HEK293T (cell line): ENCODE measurements at regions not wholly inside any gene's neighbourhood (a gene's known extent, or its start where the extent isn't known, plus 50 kb on each side); places are given as distances from the start of the nearest gene placed in this dataset.

ENCODE experiments used
- CTCF ChIA-PET: fragments of 350-600 bp; formaldehyde crosslinking; extraction: SDS; loops from one replicate; lab custom pipeline; 2021; ENCODE audit warnings: antibody characterized with exemption, inconsistent platforms; lab: Yijun Ruan, JAX
- POLR2A ChIA-PET: fragments of 350-600 bp; formaldehyde crosslinking; extraction: SDS; loops from one replicate; lab custom pipeline; 2020; ENCODE audit warnings: antibody characterized with exemption, inconsistent platforms; lab: Yijun Ruan, JAX
- DNase-seq: peaks from one replicate; pipeline ENCODE4 v3.0.0; 2012; ENCODE audit warnings: mixed read lengths; ENCODE audit errors: extremely low spot score
- ARNT ChIP-seq: fragments of 450-650 bp; IDR thresholded peaks from 2 replicates; pipeline ENCODE4 v1.6.1; 2017; ENCODE audit warnings: mild to moderate bottlenecking
- BHLHE40 ChIP-seq: fragments of 450-650 bp; IDR thresholded peaks from 2 replicates; pipeline ENCODE4 v1.6.1; 2016; ENCODE audit warnings: mild to moderate bottlenecking, moderate library complexity, borderline replicate concordance
- CTBP1 ChIP-seq: fragments of 450-650 bp; IDR thresholded peaks from 2 replicates; pipeline ENCODE4 v1.6.1; 2016; ENCODE audit warnings: borderline replicate concordance
- ELF4 ChIP-seq: fragments of 450-650 bp; IDR thresholded peaks from 2 replicates; pipeline ENCODE4 v1.6.1; 2017; ENCODE audit warnings: antibody characterized with exemption
- FOXA1 ChIP-seq: fragments of 450-650 bp; IDR thresholded peaks from 2 replicates; pipeline ENCODE4 v1.6.1; 2016; ENCODE audit warnings: mild to moderate bottlenecking
- FOXK2 ChIP-seq: fragments of 450-650 bp; IDR thresholded peaks from 2 replicates; pipeline ENCODE4 v1.6.1; 2016; ENCODE audit warnings: mild to moderate bottlenecking
- FOXM1 ChIP-seq: fragments of 450-650 bp; IDR thresholded peaks from 2 replicates; pipeline ENCODE4 v1.6.1; 2017; ENCODE audit warnings: mild to moderate bottlenecking, borderline replicate concordance
- HDGF ChIP-seq: fragments of 450-650 bp; IDR thresholded peaks from 2 replicates; pipeline ENCODE4 v1.6.1; 2017; ENCODE audit warnings: antibody characterized with exemption, borderline replicate concordance
- L3MBTL2 ChIP-seq: fragments of 450-650 bp; conservative IDR thresholded peaks from 2 replicates; pipeline ENCODE4 v1.6.1; 2016; ENCODE audit warnings: mild to moderate bottlenecking
- LEF1 ChIP-seq: fragments of 450-650 bp; IDR thresholded peaks from 2 replicates; pipeline ENCODE4 v1.6.1; 2017; ENCODE audit warnings: mild to moderate bottlenecking, borderline replicate concordance
- NFRKB ChIP-seq: fragments of 450-650 bp; IDR thresholded peaks from 2 replicates; pipeline ENCODE4 v1.6.1; 2016; ENCODE audit warnings: mild to moderate bottlenecking, moderate library complexity
- SP1 ChIP-seq: fragments of 450-650 bp; IDR thresholded peaks from 2 replicates; pipeline ENCODE4 v1.6.1; 2017
- SUZ12 ChIP-seq: fragments of 450-650 bp; IDR thresholded peaks from 2 replicates; pipeline ENCODE4 v1.6.1; 2016; ENCODE audit warnings: mild to moderate bottlenecking
- TARDBP ChIP-seq: fragments of 450-650 bp; IDR thresholded peaks from 2 replicates; pipeline ENCODE4 v1.6.1; 2016
- ZNF384 ChIP-seq: fragments of 450-650 bp; IDR thresholded peaks from 2 replicates; pipeline ENCODE4 v1.6.1; 2016
- TF ChIP-seq, protein P1 (sequence below): fragments of 450-650 bp; IDR thresholded peaks from 2 replicates; pipeline ENCODE4 v1.6.1; 2016

DNA sequence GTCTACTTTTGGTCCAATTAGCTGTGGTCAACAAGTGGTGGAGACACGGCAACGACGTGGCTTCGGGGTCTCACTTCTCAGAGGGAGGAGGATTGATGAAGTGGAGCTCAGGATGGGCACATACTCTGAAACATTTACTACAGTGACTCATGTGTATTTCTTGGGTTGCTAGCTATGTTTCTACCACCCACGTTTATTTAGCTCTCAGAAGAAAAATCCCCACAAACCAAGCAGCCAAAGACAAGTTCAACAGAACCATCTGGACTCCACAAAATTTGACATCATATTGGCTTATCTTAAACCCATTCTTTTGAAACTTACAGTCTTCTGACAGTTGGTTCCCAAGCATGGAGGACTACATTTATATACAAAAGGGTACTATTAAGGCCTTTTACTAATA lies 158.0 kb downstream of the CBLL2 start:
- DNase-seq: no peak
- POLR2A ChIA-PET: no interaction called here
- CTCF ChIA-PET: no interaction called here
- TF ChIP-seq ARNT (no peak), ELF4 (no peak), ZNF384 (no peak), HDGF (no peak), CTBP1 (no peak), NFRKB (no peak), LEF1 (no peak), L3MBTL2 (no peak), BHLHE40 (no peak), FOXM1 (no peak), SUZ12 (no peak), FOXK2 (no peak), FOXA1 (no peak), TARDBP (no peak), SP1 (no peak)
- TF ChIP-seq, protein P1, sequence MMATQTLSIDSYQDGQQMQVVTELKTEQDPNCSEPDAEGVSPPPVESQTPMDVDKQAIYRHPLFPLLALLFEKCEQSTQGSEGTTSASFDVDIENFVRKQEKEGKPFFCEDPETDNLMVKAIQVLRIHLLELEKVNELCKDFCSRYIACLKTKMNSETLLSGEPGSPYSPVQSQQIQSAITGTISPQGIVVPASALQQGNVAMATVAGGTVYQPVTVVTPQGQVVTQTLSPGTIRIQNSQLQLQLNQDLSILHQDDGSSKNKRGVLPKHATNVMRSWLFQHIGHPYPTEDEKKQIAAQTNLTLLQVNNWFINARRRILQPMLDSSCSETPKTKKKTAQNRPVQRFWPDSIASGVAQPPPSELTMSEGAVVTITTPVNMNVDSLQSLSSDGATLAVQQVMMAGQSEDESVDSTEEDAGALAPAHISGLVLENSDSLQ: no peak

DNA sequence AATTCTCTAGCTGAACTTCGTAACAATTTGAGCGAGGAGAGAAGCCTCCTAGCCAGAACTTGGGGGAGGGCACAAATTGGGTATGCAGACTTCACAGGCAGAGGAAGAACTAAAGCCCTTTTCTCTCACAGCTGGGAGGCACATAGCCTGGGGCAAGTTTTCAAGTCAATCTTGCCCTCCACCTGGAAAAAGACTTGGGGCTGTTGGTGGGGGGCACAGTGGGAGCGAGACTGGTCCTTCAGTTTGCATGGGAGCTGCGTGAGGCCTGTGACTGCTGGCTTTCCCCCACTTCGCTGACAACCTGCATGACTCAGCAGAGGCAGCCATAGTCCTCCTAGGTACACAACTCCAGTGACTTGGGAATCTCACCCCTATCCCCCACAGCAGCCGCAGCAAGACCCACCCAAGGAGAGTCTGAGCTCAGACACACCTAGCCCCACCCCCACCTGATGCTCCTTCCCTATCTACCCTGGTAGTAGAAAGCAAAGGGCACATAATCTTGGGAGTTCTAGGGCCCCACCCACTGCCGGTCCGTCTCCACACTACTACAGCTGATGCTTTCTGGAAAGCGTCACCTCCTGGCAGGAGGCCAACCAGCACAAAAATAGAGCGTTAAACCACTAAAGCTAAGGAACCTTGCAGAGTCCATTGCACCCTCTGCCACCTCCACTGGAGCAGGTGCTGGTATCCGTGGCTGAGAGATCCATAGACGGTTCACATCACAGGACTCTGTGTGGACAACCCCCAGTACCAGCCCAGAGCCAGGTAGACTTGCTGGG lies 160.8 kb downstream of the CBLL2 start:
- no peak for TF ChIP-seq SP1
- no peak for TF ChIP-seq SUZ12
- TF ChIP-seq FOXA1: no peak
- no peak for TF ChIP-seq ZNF384
- TF ChIP-seq LEF1: no peak
- no peak for TF ChIP-seq FOXM1
- TF ChIP-seq HDGF: no peak
- TF ChIP-seq NFRKB: no peak
- TF ChIP-seq TARDBP: no peak
- TF ChIP-seq, protein P1: no peak
- no peak for TF ChIP-seq L3MBTL2
- no peak for TF ChIP-seq CTBP1
- no peak for TF ChIP-seq ELF4
- TF ChIP-seq ARNT: no peak
- no peak for TF ChIP-seq FOXK2
- TF ChIP-seq BHLHE40: no peak
- CTCF ChIA-PET: no interaction called here
- no peak for DNase-seq
- POLR2A ChIA-PET: no interaction called here

- ChIA-PET CTCF (no interaction called here), POLR2A (no interaction called here)
- TF ChIP-seq FOXA1: no peak
- TF ChIP-seq, protein P1: no peak
- TF ChIP-seq SUZ12: no peak
- no peak for TF ChIP-seq CTBP1
- no peak for TF ChIP-seq SP1
- no peak for TF ChIP-seq BHLHE40
- no peak for TF ChIP-seq ZNF384
- TF ChIP-seq FOXK2: no peak
- no peak for TF ChIP-seq ARNT
- no peak for TF ChIP-seq ELF4
- no peak for TF ChIP-seq L3MBTL2
- no peak for TF ChIP-seq FOXM1
- no peak for TF ChIP-seq LEF1
- TF ChIP-seq TARDBP: no peak
- TF ChIP-seq NFRKB: no peak
- no peak for TF ChIP-seq HDGF
- no peak for DNase-seq
Measured at GRCh38 chrX:22445880-22446279, 173.2 kb downstream of the CBLL2 start.

- no peak for DNase-seq
- POLR2A ChIA-PET: no interaction called here
- no peak for TF ChIP-seq CTBP1
- TF ChIP-seq TARDBP: no peak
- no peak for TF ChIP-seq HDGF
- TF ChIP-seq ARNT: no peak
- TF ChIP-seq, protein P1: no peak
- CTCF ChIA-PET: no interaction called here
Measured at GRCh38 chrX:22462959-22463358, 190.2 kb downstream of the CBLL2 start.

DNA sequence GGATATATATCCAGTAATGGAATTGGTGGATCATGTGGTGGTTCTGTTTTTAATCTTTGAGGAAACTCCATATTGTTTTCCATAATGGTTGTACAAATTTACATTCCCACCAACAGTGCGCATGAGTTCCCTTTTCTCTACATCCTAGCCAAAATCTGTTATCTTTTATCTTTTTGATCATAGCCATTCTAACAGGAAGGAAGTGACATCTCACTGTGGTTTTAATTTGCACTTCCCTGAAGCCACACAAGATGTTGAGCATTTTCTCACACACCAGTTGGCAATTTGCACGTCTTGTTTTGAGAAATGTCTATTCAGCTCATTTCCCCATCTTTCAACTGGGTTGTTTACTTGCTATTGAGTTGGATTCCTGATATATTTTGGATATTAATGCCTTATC lies 194.9 kb downstream of the CBLL2 start:
- ChIA-PET POLR2A (no interaction called here), CTCF (no interaction called here)
- TF ChIP-seq FOXM1 (no peak), ELF4 (no peak), FOXK2 (no peak), FOXA1 (no peak), L3MBTL2 (no peak), SP1 (no peak), ZNF384 (no peak), TARDBP (no peak), NFRKB (no peak), LEF1 (no peak), BHLHE40 (no peak), ARNT (no peak), SUZ12 (no peak), CTBP1 (no peak), HDGF (no peak)
- TF ChIP-seq, protein P1: no peak
- no peak for DNase-seq
